ENCODE measurements at regions not wholly inside any gene's neighbourhood (a gene's known extent, or its start where the extent isn't known, plus 50 kb on each side); places are given as distances from the start of the nearest gene placed in this dataset.

DNA sequence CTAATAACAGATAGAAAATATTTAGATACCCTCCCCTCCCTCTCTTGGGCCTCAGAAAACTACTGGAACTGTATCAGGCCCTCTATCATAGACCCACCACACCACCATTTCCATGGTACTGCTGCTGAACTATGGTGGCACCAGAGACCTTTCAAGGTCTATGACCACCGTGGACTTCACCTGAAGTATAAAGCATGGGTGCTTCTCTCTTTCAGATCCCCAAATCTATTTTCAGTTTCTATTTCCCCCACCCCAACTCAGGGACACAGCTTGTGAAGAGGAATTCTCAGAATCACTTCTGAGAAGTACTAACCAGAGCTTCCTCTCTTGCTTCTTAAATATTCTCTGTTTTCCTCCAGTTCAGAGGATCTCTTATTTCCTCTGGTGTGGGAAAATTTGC lies 840.8 kb upstream of the HTR2C start:
- TF ChIP-seq, protein P1, sequence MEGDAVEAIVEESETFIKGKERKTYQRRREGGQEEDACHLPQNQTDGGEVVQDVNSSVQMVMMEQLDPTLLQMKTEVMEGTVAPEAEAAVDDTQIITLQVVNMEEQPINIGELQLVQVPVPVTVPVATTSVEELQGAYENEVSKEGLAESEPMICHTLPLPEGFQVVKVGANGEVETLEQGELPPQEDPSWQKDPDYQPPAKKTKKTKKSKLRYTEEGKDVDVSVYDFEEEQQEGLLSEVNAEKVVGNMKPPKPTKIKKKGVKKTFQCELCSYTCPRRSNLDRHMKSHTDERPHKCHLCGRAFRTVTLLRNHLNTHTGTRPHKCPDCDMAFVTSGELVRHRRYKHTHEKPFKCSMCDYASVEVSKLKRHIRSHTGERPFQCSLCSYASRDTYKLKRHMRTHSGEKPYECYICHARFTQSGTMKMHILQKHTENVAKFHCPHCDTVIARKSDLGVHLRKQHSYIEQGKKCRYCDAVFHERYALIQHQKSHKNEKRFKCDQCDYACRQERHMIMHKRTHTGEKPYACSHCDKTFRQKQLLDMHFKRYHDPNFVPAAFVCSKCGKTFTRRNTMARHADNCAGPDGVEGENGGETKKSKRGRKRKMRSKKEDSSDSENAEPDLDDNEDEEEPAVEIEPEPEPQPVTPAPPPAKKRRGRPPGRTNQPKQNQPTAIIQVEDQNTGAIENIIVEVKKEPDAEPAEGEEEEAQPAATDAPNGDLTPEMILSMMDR (conservative IDR thresholded peaks at IDR 0.05; ENCODE audit: low read depth in 2 of 2) = no peak
- TF ChIP-seq EZH2 (IDR thresholded peaks at IDR 0.05; ENCODE audit: low read depth, unreplicated experiment) (no peak), EZH2phosphoT487 (IDR thresholded peaks at IDR 0.05; ENCODE audit: unreplicated experiment) (no peak), POLR2AphosphoS5 (IDR thresholded peaks at IDR 0.05; ENCODE audit: low read depth) (no peak)
- TF ChIP-seq, protein P2, sequence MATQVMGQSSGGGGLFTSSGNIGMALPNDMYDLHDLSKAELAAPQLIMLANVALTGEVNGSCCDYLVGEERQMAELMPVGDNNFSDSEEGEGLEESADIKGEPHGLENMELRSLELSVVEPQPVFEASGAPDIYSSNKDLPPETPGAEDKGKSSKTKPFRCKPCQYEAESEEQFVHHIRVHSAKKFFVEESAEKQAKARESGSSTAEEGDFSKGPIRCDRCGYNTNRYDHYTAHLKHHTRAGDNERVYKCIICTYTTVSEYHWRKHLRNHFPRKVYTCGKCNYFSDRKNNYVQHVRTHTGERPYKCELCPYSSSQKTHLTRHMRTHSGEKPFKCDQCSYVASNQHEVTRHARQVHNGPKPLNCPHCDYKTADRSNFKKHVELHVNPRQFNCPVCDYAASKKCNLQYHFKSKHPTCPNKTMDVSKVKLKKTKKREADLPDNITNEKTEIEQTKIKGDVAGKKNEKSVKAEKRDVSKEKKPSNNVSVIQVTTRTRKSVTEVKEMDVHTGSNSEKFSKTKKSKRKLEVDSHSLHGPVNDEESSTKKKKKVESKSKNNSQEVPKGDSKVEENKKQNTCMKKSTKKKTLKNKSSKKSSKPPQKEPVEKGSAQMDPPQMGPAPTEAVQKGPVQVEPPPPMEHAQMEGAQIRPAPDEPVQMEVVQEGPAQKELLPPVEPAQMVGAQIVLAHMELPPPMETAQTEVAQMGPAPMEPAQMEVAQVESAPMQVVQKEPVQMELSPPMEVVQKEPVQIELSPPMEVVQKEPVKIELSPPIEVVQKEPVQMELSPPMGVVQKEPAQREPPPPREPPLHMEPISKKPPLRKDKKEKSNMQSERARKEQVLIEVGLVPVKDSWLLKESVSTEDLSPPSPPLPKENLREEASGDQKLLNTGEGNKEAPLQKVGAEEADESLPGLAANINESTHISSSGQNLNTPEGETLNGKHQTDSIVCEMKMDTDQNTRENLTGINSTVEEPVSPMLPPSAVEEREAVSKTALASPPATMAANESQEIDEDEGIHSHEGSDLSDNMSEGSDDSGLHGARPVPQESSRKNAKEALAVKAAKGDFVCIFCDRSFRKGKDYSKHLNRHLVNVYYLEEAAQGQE (IDR thresholded peaks at IDR 0.05; ENCODE audit: unreplicated experiment) = no peak

All from GM23338 (cell line).